ENCODE measurements at regions not wholly inside any gene's neighbourhood (a gene's known extent, or its start where the extent isn't known, plus 50 kb on each side); places are given as distances from the start of the nearest gene placed in this dataset.

GRCh38 chr11:129533395-129533794 is 157.7 kb downstream of the BARX2 start:
- no peaks in the 10 kb centered on the region for H3K36me3 ChIP-seq
- H3K27me3 ChIP-seq, result no peaks in the 10 kb centered on the region
- intact Hi-C loops (cut with DNase I; ENCODE audit: low total_unique reads), result no loop called here
- H3K9me3 ChIP-seq, result peaks cover 0 to 5% (median 0%) of the 10 kb centered on the region in 3 donors
- no peak overlapping the region for H3K4me3 ChIP-seq
- DNase-seq, result no peak
- no peak overlapping the region for H3K27ac ChIP-seq
- TF ChIP-seq, protein P1, sequence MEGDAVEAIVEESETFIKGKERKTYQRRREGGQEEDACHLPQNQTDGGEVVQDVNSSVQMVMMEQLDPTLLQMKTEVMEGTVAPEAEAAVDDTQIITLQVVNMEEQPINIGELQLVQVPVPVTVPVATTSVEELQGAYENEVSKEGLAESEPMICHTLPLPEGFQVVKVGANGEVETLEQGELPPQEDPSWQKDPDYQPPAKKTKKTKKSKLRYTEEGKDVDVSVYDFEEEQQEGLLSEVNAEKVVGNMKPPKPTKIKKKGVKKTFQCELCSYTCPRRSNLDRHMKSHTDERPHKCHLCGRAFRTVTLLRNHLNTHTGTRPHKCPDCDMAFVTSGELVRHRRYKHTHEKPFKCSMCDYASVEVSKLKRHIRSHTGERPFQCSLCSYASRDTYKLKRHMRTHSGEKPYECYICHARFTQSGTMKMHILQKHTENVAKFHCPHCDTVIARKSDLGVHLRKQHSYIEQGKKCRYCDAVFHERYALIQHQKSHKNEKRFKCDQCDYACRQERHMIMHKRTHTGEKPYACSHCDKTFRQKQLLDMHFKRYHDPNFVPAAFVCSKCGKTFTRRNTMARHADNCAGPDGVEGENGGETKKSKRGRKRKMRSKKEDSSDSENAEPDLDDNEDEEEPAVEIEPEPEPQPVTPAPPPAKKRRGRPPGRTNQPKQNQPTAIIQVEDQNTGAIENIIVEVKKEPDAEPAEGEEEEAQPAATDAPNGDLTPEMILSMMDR (IDR thresholded peaks at IDR 0.05), result no peak
- no peaks in the 10 kb centered on the region for H3K4me1 ChIP-seq

GRCh38 chr11:129536338-129536737 is 160.7 kb downstream of the BARX2 start:
- no peaks in the 10 kb centered on the region for H3K27me3 ChIP-seq
- no peaks in the 10 kb centered on the region for H3K36me3 ChIP-seq
- intact Hi-C loops (cut with DNase I; ENCODE audit: low total_unique reads), result no loop called here
- DNase-seq, result no peak
- TF ChIP-seq, protein P1 (IDR thresholded peaks at IDR 0.05), result no peak
- no peak overlapping the region for H3K4me3 ChIP-seq
- H3K27ac ChIP-seq, result no peak overlapping the region
- H3K4me1 ChIP-seq, result no peaks in the 10 kb centered on the region
- H3K9me3 ChIP-seq, result peaks cover 0 to 5% (median 0%) of the 10 kb centered on the region in 3 donors

GRCh38 chr11:129538323-129538722 is 162.7 kb downstream of the BARX2 start:
- TF ChIP-seq, protein P1 (IDR thresholded peaks at IDR 0.05), result no peak
- Histone ChIP-seq H3K4me1 (no peaks in the 10 kb centered on the region), H3K4me3 (no peak overlapping the region), H3K9me3 (peaks cover 0 to 5% (median 0%) of the 10 kb centered on the region in 3 donors), H3K36me3 (no peaks in the 10 kb centered on the region), H3K27me3 (no peaks in the 10 kb centered on the region), H3K27ac (no peak overlapping the region)
- no peak for DNase-seq
- intact Hi-C loops (cut with DNase I; ENCODE audit: low total_unique reads), result no loop called here

DNA sequence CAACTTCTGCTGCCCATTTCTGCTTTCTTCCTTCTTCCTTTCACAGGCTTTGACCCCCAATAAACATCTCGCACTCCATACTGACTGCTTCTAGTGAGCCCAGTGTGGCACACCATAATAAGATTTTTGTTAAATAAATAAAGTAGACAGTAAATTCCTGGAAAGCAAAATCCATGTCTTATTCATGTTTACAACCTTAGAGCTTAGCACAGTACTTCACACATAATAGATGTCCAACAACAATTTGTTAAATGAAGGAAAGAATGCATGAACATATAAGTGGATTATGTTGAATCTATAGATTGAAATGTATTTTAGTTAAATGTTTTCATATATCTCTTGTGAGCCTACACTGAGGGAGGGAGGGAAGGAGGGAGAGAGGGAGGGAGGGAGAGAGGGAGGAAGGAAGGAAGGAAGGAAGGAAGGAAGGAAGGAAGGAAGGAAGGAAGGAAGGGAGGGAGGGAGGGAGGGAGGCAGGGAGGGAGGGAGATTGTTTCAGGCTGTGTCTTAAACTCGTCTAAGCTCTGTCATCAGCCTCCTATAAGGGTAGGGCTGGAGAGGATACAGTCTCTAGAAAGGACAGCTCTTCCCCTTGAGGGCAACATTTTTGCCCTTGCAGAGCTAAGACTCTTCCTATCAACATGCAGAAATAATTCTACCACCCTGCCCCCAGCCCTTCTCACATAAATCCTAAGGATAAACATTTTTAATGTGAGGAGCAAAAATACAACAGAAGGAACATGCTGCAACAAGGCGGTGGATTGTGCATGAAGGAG is 168.1 kb downstream of the BARX2 start:
- TF ChIP-seq, protein P1 (IDR thresholded peaks at IDR 0.05), result no peak
- Histone ChIP-seq H3K9me3 (no peaks in the 10 kb centered on the region), H3K4me1 (no peaks in the 10 kb centered on the region), H3K27ac (no peak overlapping the region), H3K27me3 (no peaks in the 10 kb centered on the region), H3K4me3 (no peak overlapping the region), H3K36me3 (no peaks in the 10 kb centered on the region)
- DNase-seq, result no peak
- intact Hi-C loops (cut with DNase I; ENCODE audit: low total_unique reads), result no loop called here

GRCh38 chr11:129544691-129545090 is 169.0 kb downstream of the BARX2 start:
- Histone ChIP-seq H3K36me3 (no peaks in the 10 kb centered on the region), H3K27me3 (no peaks in the 10 kb centered on the region), H3K4me3 (no peak overlapping the region), H3K4me1 (no peaks in the 10 kb centered on the region), H3K27ac (no peak overlapping the region), H3K9me3 (no peaks in the 10 kb centered on the region)
- TF ChIP-seq, protein P1 (IDR thresholded peaks at IDR 0.05), result no peak
- DNase-seq, result no peak
- intact Hi-C loops (cut with DNase I; ENCODE audit: low total_unique reads), result no loop called here

Data from tibial artery (tissue), 4 donors.